ENCODE measurements at regions not wholly inside any gene's neighbourhood (a gene's known extent, or its start where the extent isn't known, plus 50 kb on each side); places are given as distances from the start of the nearest gene placed in this dataset.

DNA sequence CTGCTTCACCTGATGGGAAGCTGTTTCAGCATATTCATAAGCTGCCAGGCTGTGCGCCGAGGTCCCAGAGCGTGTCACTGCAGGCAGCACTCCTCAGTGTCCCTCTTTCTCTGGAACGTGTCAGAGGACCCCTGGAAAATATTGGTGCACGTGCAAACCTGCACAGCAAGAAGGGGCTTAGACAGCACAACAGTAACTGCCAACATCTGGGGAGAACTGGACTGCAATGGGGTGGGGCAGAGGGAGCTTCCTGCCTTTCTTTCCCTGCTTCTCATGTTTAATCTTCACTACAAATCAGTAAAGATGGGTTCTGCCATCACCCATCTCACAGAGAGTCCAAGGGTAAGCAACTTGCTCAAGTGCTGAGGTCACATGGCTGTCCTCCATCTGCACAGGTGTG lies 86.5 kb upstream of the GPR26 start:
- no peak for DNase-seq
- H3K27ac ChIP-seq, result no peak overlapping the region
- intact Hi-C loops (cut with DNase I), result loop anchor here (10.0 kb wide), 1 partner anchor 805 kb away; no protein-coding TSS in a partner anchor
- H3K9me3 ChIP-seq, result no peaks in the 10 kb centered on the region
- H3K4me3 ChIP-seq, result no peak overlapping the region
- no peaks in the 10 kb centered on the region for H3K36me3 ChIP-seq
- WGBS, 2 donors, result 29 to 62% methylated on average over 5 of the region's 5 CpGs
- TF ChIP-seq, protein P1, sequence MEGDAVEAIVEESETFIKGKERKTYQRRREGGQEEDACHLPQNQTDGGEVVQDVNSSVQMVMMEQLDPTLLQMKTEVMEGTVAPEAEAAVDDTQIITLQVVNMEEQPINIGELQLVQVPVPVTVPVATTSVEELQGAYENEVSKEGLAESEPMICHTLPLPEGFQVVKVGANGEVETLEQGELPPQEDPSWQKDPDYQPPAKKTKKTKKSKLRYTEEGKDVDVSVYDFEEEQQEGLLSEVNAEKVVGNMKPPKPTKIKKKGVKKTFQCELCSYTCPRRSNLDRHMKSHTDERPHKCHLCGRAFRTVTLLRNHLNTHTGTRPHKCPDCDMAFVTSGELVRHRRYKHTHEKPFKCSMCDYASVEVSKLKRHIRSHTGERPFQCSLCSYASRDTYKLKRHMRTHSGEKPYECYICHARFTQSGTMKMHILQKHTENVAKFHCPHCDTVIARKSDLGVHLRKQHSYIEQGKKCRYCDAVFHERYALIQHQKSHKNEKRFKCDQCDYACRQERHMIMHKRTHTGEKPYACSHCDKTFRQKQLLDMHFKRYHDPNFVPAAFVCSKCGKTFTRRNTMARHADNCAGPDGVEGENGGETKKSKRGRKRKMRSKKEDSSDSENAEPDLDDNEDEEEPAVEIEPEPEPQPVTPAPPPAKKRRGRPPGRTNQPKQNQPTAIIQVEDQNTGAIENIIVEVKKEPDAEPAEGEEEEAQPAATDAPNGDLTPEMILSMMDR (IDR thresholded peaks at IDR 0.05), result no peak
- no peak for TF ChIP-seq POLR2A (IDR thresholded peaks at IDR 0.05)
- peaks cover 0 to 90% (median 0%) of the 10 kb centered on the region in 4 donors for H3K27me3 ChIP-seq
- H3K4me1 ChIP-seq, result peaks cover 0 to 18% (median 4%) of the 10 kb centered on the region in 3 donors

DNA sequence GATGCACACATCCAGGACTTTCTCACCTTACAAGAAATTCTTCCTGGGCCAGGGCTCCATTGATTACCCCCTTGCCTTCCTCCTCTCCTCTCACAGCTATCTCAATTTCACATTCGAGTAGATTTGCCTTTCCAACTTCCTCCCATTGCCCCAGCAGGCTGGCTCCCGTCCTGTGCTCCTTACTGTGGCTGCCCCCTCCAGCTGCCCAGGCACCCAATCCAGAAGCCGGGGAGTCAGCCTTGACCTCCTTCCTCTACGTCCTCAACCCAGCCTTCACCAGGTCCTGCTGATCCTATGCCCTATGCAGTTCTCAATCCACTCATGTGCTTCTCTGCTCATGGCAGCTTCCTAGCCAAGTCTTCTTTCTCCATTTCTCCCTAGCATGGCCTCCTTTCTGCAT lies 85.7 kb upstream of the GPR26 start:
- TF ChIP-seq POLR2A (IDR thresholded peaks at IDR 0.05), result no peak
- TF ChIP-seq, protein P1 (IDR thresholded peaks at IDR 0.05), result no peak
- peaks cover 0 to 89% (median 0%) of the 10 kb centered on the region in 4 donors for H3K27me3 ChIP-seq
- H3K9me3 ChIP-seq, result no peaks in the 10 kb centered on the region
- no peak overlapping the region for H3K4me3 ChIP-seq
- WGBS, 2 donors, result 65 to 68% methylated on average over 4 of the region's 4 CpGs
- intact Hi-C loops (cut with DNase I), result loop anchor here (10.0 kb wide), 1 partner anchor 804 kb away; no protein-coding TSS in a partner anchor
- H3K36me3 ChIP-seq, result no peaks in the 10 kb centered on the region
- DNase-seq, result no peak
- peaks cover 0 to 18% (median 4%) of the 10 kb centered on the region in 3 donors for H3K4me1 ChIP-seq
- no peak overlapping the region for H3K27ac ChIP-seq

DNA sequence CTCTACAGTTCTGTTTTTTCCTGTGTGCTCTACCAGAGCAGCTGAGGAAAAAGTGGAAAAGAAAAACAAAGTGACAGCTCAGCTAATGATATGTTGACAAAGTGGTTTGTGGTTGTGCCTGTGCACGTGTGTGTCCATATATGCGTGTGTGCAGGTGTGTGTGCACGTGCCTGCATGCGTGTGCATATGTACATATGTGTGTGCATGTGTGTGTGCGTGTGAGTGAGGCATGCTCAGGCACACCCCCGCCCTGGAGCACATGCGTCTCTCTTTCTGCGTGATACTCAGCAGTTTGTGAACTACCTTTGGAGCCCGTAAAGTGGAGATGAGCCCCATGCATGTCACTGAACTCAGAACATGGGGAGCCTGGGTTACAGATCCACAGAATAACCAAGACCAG lies 84.5 kb upstream of the GPR26 start:
- Histone ChIP-seq H3K36me3 (no peaks in the 10 kb centered on the region), H3K4me3 (no peak overlapping the region), H3K9me3 (no peaks in the 10 kb centered on the region), H3K27me3 (peaks cover 0 to 77% (median 0%) of the 10 kb centered on the region in 4 donors), H3K4me1 (peaks cover 0 to 18% (median 4%) of the 10 kb centered on the region in 3 donors), H3K27ac (no peak overlapping the region)
- DNase-seq, result no peak
- intact Hi-C loops (cut with DNase I), result loop anchor here (2.0 to 10.0 kb wide), 2 partner anchors 387 to 803 kb away; no protein-coding TSS in a partner anchor
- no peak for TF ChIP-seq POLR2A (IDR thresholded peaks at IDR 0.05)
- TF ChIP-seq, protein P1 (IDR thresholded peaks at IDR 0.05), result no peak
- 32 to 49% methylated on average over 9 of the region's 9 CpGs for WGBS, 2 donors

DNA sequence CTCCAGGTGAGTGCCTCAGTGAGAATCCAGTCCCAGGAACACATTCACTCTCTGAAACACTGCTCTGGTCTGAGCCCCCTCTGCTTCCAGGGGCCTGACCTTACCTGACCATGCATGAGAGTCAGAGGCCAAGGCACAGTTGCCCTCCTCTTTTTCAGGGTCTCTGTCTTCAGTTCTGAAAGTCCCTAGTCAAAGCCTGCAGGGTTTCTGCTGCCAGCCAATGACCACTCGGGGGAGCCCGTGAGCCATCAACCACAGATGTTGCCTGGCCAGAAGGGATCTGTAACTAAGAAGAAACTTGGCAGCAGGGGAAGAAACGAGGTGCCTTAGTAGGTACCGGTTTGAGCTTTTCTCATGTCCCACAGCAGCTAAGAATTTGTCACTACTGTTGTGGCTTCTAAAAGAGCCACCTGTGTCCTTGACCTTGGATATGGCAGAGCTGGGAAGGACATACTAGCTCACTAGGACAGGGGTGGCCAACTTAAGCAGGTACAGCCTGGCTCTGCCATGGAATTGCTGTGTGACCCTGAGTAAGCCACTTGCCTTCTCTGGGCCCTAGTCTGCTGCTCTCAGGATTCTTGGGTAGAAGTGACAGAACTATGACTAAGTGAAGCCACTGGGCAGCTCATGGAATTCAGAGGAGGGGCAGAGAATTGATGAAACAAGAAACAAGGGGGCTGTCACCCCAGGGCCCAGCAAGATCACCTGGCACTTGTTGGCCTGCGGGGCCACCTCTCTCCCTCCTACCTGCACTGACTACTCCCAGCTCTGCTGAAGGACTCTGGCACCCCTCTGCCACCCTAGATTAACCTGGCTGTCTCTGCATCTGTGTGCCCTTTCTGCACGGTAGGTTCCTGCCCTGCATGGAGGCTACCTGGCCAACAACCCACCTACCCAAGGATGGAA lies 83.8 kb upstream of the GPR26 start:
- Histone ChIP-seq H3K36me3 (no peaks in the 10 kb centered on the region), H3K9me3 (no peaks in the 10 kb centered on the region), H3K4me3 (no peak overlapping the region), H3K27me3 (peaks cover 0 to 72% (median 0%) of the 10 kb centered on the region in 4 donors), H3K4me1 (peaks cover 0 to 18% (median 4%) of the 10 kb centered on the region in 3 donors), H3K27ac (no peak overlapping the region)
- intact Hi-C loops (cut with DNase I), result loop anchor here (2.0 to 10.0 kb wide), 2 partner anchors 386 to 802 kb away; no protein-coding TSS in a partner anchor
- TF ChIP-seq, protein P1 (IDR thresholded peaks at IDR 0.05), result peak; percentile 42 to 80 (median 76)
- no peak for TF ChIP-seq POLR2A (IDR thresholded peaks at IDR 0.05)
- DNase-seq, result no peak
- 20 to 61% methylated on average over 2 to 5 of the region's 6 CpGs for whole genome bisulfite sequencing, 2 donors

Measured in esophagus squamous epithelium (tissue), 5 donors.